H4 (cell line): ENCODE measurements at regions not wholly inside any gene's neighbourhood (a gene's known extent, or its start where the extent isn't known, plus 50 kb on each side); places are given as distances from the start of the nearest gene placed in this dataset.

Experiments used
- DNase-seq: peaks from one replicate; pipeline ENCODE4 v3.0.0-alpha.2; 2015; ENCODE audit warnings: low spot score

- DNase-seq: peak; percentile 55
These were observed 116.5 kb upstream of the NAV2 start for GRCh38 chr11:19595840-19596751.

GRCh38 chr11:19595499-19595839 lies 117.2 kb upstream of the NAV2 start:
- no peak for DNase-seq

GRCh38 chr11:19594326-19594725 lies 118.3 kb upstream of the NAV2 start:
- no peak for DNase-seq

- DNase-seq: no peak
These were observed 119.8 kb upstream of the NAV2 start for GRCh38 chr11:19592842-19593241.

GRCh38 chr11:19589567-19590260 lies 122.9 kb upstream of the NAV2 start:
- DNase-seq: no peak

GRCh38 chr11:19587979-19588378 lies 124.7 kb upstream of the NAV2 start:
- DNase-seq: no peak

- no peak for DNase-seq
These were observed 132.0 kb upstream of the NAV2 start for GRCh38 chr11:19580646-19581045.

GRCh38 chr11:19579957-19580356 lies 132.7 kb upstream of the NAV2 start:
- no peak for DNase-seq

GRCh38 chr11:19578871-19579270 lies 133.8 kb upstream of the NAV2 start:
- DNase-seq: no peak

GRCh38 chr11:19577976-19578619 lies 134.5 kb upstream of the NAV2 start:
- no peak for DNase-seq

GRCh38 chr11:19577391-19577975 lies 135.2 kb upstream of the NAV2 start:
- DNase-seq: no peak

GRCh38 chr11:19576903-19577302 lies 135.7 kb upstream of the NAV2 start:
- DNase-seq: no peak

GRCh38 chr11:19576054-19576453 lies 136.6 kb upstream of the NAV2 start:
- no peak for DNase-seq

- no peak for DNase-seq
These were observed 137.7 kb upstream of the NAV2 start for GRCh38 chr11:19574916-19575315.

- no peak for DNase-seq
These were observed 139.0 kb upstream of the NAV2 start for GRCh38 chr11:19573666-19574065.

- no peak for DNase-seq
These were observed 140.7 kb upstream of the NAV2 start for GRCh38 chr11:19571906-19572305.

GRCh38 chr11:19570889-19571288 lies 141.7 kb upstream of the NAV2 start:
- no peak for DNase-seq

- no peak for DNase-seq
These were observed 144.6 kb upstream of the NAV2 start for GRCh38 chr11:19567996-19568395.

- no peak for DNase-seq
These were observed 145.9 kb upstream of the NAV2 start for GRCh38 chr11:19566583-19567379.

GRCh38 chr11:19565639-19566038 lies 147.0 kb upstream of the NAV2 start:
- no peak for DNase-seq

GRCh38 chr11:19562156-19562555 lies 150.5 kb upstream of the NAV2 start:
- no peak for DNase-seq

GRCh38 chr11:19561011-19561410 lies 151.6 kb upstream of the NAV2 start:
- no peak for DNase-seq
